IMR-90 (cell line): ENCODE measurements at regions not wholly inside any gene's neighbourhood (a gene's known extent, or its start where the extent isn't known, plus 50 kb on each side); places are given as distances from the start of the nearest gene placed in this dataset.

Experiments used
- CTCF ChIP-seq: conservative IDR thresholded peaks from 2 replicates; pipeline ENCODE4 v1.5.1; 2012; ENCODE audit warnings: mild to moderate bottlenecking, low read depth, low read length, improper control_type of control experiment
- POLR2A ChIP-seq: IDR thresholded peaks from 2 replicates; pipeline ENCODE4 v1.6.1; 2012; ENCODE audit warnings: mild to moderate bottlenecking, low read depth, low read length
- RCOR1 ChIP-seq: IDR thresholded peaks from 2 replicates; pipeline ENCODE4 v1.6.1; 2012; ENCODE audit warnings: mild to moderate bottlenecking, low read length, improper control_type of control experiment; ENCODE audit not compliant: insufficient replicate concordance
- RFX5 ChIP-seq: IDR thresholded peaks from 2 replicates; pipeline ENCODE4 v1.8.0; 2012; ENCODE audit warnings: low read depth, mild to moderate bottlenecking, low read length, moderate library complexity
- USF2 ChIP-seq: fragments of 150-350 bp; IDR thresholded peaks from 2 replicates; pipeline ENCODE4 v1.6.1; 2017; ENCODE audit warnings: mild to moderate bottlenecking, antibody characterized with exemption, low read length, low read depth

GRCh38 chr3:34107669-34108068 lies 309.2 kb downstream of the PDCD6IP start:
- TF ChIP-seq POLR2A (no peak), CTCF (no peak), RFX5 (no peak), USF2 (no peak), RCOR1 (no peak)
